Thyroid gland (tissue), 4 donors: ENCODE measurements at regions not wholly inside any gene's neighbourhood (a gene's known extent, or its start where the extent isn't known, plus 50 kb on each side); places are given as distances from the start of the nearest gene placed in this dataset.

Source experiments
- POLR2A ChIP-seq, 2 donors: fragments of 450-650 bp; IDR thresholded peaks; one replicate each; pipeline ENCODE4 v1.6.1; 2017; ENCODE audit warnings: antibody characterized with exemption in 2 of 2, mild to moderate bottlenecking in 2 of 2, moderate library complexity in 1 of 2
- TF ChIP-seq, protein P1 (sequence below), 6 experiments: fragments of 200-600 bp in 3 of 6; fragments of 450-650 bp in 3 of 6; sonication (generic) in 3 of 6; IDR thresholded peaks; one replicate each; pipeline ENCODE4 v1.5.1; 2016 to 2019; ENCODE audit warnings: antibody characterized with exemption in 6 of 6, mild to moderate bottlenecking in 2 of 6, inconsistent platforms in 1 of 6, moderate library complexity in 1 of 6

DNA sequence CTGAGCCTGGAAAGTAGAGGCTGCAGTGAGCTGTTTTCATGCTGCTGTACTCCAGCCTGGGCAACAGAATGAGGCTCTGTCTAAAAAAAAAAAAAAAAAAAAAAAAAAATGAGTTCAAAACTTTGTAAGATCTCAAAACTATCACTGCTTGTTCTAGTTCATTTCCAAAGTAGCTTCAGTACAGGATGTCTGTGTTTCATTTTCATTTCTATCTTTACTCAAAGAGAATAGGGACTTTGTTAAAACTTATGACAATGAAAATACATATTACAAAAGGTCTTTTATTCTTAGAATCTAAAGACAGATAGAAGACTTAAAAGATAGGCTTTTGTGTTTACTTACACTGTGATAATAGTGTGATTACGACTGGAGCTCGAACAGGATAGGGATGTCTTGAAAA lies 709.7 kb downstream of the ADGRL2 start:
- no peak for TF ChIP-seq POLR2A (IDR thresholded peaks at IDR 0.05)
- TF ChIP-seq, protein P1, sequence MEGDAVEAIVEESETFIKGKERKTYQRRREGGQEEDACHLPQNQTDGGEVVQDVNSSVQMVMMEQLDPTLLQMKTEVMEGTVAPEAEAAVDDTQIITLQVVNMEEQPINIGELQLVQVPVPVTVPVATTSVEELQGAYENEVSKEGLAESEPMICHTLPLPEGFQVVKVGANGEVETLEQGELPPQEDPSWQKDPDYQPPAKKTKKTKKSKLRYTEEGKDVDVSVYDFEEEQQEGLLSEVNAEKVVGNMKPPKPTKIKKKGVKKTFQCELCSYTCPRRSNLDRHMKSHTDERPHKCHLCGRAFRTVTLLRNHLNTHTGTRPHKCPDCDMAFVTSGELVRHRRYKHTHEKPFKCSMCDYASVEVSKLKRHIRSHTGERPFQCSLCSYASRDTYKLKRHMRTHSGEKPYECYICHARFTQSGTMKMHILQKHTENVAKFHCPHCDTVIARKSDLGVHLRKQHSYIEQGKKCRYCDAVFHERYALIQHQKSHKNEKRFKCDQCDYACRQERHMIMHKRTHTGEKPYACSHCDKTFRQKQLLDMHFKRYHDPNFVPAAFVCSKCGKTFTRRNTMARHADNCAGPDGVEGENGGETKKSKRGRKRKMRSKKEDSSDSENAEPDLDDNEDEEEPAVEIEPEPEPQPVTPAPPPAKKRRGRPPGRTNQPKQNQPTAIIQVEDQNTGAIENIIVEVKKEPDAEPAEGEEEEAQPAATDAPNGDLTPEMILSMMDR (IDR thresholded peaks at IDR 0.05) = no peak
